ENCODE measurements at regions not wholly inside any gene's neighbourhood (a gene's known extent, or its start where the extent isn't known, plus 50 kb on each side); places are given as distances from the start of the nearest gene placed in this dataset.

- TF ChIP-seq CTCF (IDR thresholded peaks at IDR 0.05): no peak
- TF ChIP-seq EZH2 (IDR thresholded peaks at IDR 0.05; ENCODE audit: borderline replicate concordance, insufficient read depth, low read depth, low read length, poor library complexity, severe bottlenecking): no peak
Observed at GRCh38 chr1:5267603-5268235, 613.3 kb downstream of the AJAP1 start.
